ENCODE measurements at regions not wholly inside any gene's neighbourhood (a gene's known extent, or its start where the extent isn't known, plus 50 kb on each side); places are given as distances from the start of the nearest gene placed in this dataset.
"Not testable (repeated sequence)": the region's sequence is repeated elsewhere in the genome, so short reads cannot be mapped to it uniquely, and the experiment has no call there.

DNA sequence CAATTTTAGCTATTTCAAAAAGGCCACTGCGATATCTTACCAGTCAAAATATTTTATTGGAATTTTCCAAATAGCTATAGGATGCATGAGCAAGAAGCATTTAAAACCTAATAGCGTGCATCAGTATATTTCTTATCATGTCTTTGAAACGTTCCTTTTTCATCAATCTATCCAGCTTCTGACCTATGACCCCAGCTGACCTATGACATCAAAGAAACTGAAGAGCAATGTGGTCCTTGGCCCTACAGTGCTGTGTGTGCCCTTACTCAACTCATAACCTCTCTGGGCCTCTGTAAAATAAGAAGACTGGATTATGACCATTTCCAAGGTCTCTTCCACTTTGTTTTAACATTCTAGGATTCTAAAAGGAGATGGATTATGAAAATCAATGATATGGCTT lies 118.2 kb downstream of the ZNF22 start:
- DNase-seq = no peak

DNA sequence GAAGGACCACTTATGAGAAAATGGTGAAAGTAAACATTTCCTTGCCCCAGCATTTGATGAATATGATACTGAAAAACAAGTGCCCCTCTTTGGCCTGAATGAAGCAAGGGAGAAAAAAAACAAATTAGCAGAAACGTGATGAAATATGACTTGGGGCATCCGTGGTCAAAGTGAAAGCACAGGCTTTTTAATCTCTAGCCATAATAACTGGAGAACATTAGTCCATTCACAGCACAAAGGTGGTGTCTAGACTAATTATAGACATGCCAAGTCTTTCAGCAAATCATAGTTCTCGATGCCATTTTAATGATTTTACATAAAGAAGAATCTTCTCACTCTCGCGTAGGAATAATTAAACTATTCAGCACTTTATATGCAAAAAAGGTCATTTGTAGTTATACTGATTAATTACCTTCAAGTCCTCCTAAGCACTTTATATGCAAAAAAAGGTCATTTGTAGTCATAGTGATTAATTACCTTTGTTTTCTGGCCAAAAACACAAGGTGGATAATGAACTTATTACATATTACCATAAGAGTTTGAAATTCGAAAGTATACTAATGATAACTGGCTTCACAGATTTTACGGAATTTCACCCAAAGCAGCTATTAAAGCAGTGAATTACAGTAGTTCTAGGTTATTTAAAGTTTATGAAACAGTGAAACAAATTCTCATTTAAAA lies 121.6 kb downstream of the ZNF22 start:
- DNase-seq = not testable (repeated sequence)

DNA sequence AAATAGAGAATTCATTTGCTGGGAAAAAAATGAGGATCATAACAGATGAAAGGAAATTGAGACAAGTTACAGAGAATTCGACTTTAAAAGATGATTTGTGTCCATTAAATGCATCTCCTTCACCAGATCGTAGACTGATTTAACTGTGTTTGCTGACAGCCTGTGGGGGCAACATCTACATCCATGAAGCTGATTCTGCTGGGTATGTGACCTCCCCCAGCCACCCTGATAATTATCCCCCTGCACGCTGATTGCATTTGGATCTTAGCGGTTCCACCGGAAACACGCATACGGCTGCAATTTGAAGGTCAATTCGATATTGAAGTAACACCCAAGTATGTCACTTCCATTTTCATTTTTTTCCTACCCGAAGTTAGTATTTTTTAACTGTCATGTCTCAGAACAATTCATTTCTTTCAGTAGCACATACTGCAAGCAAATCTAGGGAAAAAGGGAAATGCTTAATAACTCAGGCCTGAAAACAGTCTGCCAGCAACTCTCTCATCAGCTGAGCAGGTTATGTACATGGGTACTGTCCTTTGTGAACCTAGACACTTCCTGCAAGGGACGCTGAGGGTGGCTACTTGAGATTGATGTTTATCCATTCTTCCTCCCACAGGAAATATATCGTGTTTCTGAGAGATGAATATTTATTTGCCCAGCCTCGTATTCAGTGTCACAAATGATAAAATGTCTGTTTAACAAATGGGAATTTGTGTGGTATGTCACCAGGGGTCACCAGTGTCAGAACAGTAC lies 134.9 kb downstream of the ZNF22 start:
- DNase-seq = no peak

DNA sequence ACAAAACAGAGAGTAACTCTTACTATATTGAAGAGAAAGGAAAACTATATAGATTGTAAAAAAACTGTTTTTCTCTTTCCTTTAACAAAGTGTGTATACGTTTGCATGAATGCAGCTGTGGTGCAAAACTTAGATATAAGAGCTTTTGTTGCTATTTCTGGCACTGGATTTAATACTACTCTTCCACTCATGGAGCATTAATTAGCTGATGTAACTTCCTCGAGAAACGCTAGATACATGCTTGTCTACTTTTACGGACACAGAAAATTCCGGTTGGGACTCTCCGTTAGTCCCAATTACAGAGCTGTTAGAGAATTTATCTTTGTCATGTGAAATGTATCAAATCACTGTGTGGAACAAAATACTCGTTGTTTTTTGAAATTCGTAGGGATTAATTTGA lies 135.5 kb downstream of the ZNF22 start:
- DNase-seq = no peak

DNA sequence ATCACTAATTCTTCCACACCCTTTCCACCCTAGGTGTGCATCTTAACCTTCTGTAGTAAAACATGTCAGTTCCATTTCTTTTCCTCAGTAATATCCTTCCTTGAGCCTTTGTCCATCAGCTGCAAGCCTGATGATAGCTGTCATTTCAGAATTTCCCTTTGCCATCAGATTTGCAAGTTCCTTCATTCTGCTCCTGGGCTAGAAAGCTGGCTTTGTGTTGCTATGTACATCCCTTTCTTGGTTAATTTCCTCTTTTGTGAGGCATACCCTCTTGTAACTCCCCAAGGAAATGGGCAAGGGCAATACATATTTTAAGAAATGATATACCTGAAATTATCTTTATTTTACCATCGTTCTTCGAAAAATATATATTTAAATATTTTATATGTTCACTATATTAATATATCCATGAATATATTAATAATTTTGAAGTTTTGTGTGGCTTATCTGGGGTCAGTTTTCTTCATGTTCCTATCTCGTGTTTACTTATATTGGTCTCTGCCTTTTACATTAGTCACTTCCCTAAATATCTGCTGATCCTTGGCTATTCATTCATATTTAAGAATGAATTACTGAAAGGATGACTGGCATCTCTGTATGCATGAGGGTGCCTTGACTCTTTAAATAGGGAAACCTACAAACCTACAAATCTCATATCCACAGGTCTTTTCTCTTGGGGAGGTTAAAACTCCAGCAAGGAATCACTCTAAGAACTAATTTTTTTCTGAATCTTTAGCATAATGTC lies 143.8 kb downstream of the ZNF22 start:
- DNase-seq = no peak

DNA sequence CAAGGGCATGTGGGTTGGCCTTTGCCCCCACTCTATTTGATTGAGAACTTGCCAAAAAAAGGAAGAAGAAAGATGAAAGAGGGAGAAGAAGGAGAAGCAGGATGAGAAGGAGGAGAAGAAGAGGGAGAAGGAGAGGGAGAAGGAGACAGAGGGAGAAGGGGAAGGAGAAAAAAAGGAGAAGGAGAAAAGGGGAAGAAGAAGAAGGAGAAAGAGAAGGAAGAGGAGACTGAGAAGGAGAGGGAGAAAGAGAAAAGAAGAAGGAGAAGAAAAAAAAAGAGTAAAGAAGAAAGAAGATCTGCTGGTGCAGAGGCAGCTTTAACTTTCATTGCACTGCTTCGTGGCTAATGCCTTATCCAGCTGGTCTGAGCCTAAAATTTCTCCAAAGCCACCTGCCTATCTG lies 144.4 kb downstream of the ZNF22 start:
- not testable (repeated sequence) for DNase-seq

DNA sequence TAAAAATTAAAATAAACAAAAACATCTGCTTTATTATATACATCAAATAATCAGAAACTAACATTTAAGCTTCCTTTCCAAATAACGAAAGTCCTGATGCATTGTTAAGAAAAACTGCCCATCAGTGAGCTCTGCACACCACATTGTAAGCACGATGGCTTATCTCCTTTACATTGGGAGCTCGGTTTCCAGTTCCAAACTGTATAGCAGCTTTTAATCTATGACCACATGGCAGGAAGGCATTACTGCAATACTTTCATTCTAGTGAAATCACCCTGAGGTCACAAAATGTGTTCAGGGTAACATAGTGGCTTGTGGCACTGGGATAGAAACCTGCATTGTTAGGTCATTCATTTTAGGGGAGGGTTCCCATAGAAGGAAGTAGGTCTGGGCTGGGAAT lies 146.3 kb downstream of the ZNF22 start:
- no peak for DNase-seq

DNA sequence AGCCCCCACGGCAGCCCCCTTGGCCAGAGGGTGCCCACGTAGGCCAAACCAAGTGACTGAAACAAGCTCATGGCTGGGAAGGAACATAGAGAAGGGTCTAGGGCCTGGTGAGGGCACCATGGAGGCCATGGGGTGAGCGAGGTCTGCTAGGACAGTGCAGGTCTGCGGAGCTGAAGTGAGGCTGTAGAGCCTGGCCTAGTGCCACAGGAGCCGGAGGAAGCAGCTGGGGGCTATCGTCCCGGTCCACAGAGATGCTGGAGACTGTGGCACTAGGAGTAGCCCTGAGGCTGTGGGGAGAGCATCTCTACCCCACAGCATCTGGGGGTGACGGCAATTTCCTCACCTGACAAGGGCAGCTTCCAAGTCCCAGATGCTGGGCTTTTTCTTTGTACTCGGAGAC lies 150.3 kb downstream of the ZNF22 start:
- no peak for DNase-seq

DNA sequence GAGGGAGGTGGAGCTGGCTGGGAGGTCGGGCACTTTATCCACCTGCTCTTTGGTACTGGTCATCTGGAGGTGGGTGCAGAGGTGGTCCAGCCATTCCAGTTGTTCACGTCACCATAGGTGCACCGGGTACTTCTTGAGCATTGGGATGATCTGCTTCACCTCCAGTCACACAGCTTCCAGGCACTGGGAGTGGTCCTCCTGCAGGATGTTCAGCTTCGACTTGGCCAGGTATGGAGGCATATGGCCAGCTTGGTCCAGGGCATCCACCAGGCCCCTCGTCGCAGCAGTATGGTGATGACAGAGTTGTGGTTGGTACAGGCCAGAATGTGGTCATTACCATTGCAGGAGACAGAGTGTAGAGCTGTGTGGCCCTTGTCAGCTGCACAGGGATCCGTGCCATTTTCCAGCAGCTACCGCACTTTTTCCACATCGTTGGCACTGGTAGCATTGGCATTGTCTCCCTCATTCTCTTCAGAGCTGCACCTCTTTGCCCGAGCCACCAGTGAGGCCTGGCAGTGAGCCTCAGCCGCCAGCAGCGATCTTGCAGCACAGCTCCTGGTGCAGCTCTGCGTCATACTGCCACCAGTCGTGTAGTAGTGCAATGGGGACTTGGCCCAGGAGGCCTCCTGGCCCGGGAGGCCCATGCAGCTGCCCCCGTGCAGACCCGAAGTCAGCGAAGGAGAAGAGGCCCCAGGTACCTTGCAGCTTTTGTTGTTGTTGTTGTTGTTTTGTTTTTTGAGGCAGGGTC lies 150.9 kb downstream of the ZNF22 start:
- no peak for DNase-seq

DNA sequence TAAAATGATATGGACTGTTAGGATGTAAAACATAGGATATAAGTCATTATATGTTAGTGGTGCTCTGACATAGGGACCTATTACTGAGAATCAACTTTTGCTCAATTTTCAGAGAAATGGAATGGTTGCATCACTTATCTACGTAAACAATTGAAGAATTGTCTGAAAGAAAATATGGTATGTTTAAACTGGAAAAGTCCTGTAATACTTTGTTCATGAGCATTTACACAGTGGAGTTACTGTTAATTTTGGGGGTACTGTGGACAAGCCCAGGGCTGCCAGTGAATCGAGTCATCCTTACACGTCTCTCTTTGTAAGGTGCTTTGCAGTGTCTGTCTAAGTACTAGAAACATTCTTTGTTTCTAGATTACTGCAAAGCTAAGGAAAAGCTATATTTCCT lies 152.0 kb downstream of the ZNF22 start:
- DNase-seq = no peak

DNA sequence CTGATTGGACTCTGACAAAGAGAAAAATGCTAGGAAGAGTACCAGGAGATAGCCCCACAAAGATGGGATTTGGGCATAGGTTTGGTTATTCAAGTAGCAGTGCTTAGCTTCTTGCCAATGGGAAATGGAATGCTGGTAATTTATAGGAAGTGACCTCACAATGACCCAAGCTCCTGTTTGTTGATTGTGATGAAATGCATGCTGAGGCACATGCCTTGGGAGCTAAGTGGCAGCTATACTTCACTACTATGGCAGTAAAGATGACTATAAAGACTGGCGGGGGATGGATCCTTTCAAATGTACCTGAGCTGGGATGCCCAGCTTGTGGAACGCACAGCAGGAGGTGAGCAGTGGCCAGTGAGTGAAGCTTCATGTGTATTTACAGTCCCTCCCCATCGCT lies 153.8 kb downstream of the ZNF22 start:
- no peak for DNase-seq

DNA sequence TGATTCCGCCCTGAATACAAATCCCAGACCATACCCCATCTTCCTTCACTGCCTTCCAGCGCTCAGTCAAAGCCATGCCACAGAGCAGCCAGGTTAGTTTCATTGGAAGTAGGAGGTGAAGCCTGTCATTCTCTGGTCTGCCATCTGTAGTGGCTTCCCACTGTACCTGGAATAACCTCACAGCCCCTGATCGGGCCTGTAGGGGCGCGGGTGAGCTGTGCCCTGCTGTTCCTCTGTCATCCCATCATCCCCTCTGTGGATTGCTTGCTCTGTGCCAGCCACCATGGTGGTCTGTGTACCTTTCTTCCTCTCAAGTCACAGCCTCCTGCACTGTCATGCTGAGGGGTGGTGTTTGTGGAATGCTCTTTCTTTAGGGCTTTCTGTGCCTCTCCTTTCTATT lies 155.1 kb downstream of the ZNF22 start:
- no peak for DNase-seq

DNA sequence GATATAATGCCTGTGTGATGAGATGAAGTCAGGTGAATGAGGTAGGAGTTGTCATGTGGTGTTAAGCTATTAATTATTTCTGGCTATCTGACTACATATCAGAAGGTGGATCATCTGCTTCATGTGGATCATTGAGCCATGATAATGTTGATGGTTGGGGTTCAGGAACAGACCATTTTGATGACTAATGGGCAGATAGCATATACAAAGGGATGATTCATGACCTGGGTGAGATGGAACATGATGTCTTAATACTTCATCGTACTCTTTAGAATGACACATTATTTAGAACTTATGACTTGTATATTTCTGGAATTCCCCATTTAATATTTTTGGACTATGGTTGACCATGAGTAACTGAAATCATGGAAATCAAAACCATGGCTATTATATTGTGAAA lies 155.1 kb downstream of the OR13A1 start:
- no peak for DNase-seq

DNA sequence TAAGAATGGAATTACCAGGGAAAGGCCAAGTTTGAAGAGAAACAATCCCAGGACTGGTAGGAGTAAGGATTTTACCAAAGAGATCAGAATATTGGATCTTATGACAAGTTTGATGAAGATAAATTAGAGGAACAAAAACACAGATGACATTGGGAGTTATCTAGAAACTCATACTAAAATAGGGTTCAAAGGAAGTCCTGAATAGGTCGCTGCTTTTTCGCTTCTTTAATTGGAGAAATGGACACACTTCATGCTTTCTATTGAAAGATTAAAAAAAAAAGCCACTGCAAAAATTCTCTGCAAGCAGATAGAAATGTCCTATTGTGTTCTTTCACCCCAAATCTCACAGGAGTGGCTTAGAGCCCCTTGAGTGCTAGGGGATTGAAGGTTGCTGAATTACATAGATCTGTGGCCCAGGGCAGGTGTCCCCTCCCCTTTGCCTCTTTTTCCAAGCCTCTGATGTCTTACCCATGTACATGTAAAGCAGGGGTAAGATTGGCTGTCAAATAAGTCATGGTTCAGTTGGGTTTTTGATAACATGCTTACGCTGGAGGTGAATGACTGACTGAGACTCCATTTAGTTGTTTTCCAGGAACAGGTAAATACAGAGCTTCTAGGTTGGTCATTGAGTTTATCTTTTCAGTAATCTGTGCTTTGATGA lies 152.0 kb downstream of the OR13A1 start:
- DNase-seq = no peak

DNA sequence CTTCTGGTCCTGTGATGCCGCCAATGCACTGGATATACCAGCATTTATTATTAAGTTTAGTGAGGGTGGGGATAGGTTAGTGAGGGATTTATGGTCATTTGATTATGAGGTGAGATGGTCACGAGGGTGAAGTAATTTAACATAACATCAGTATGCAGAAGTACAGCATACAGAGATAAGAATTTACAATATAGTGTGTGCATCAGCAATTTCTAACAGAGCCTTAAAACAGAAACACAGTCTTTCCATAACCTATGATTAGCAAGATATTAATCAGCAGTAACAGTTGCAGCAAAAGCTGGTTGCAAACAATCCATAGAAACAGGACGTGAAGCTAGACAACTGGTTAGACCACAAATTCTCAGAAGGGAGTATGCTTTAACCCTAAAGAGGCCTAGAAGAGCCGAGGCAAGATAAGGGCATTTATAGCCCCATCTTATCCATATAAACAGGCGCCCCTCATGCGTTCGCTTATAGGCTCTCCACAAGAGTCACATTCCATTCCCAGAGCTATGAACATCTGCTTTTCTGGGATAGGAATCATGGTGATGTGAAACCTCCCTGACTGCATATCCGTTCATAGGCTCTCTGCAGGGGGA lies 139.8 kb downstream of the OR13A1 start:
- not testable (repeated sequence) for DNase-seq

DNA sequence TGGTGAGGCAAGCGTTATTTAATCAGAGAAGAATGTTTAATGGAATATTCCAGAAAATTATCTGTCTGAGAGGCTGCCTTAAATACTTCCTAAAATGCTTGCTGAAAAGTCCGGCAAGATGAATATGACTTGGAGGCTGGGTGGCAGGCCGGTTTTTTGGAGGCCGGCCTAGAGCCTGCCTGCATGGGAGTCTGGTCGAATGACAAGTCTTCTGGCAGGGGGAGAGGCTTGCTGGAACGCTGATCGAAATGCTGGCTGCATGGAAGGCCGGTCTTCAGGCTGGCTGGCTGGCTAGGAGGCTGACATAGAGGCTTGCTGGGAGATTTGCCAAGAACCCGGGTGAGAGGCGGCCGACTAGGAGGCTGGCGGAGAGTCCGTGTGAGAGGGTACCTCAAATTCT lies 135.7 kb downstream of the OR13A1 start:
- no peak for DNase-seq

DNA sequence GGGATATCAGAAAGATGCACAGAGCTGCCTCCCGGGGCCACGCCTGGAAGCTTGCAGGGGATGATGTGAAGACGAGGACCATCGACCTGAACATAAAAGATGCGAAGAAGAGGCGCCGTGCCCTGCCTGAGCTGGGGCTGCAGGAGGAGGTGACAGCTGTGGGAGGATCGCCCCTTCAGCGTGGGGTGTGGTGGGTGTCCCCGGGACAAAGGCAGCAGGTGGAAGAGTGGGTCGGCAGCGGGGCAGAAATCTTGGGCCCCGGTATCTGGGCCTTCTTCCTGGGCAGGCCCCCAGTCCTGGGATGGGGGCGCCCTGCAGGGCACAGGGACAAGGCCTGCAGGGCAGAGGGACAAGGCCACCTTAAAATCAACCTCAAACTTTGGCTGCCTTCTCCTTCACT lies 134.9 kb downstream of the OR13A1 start:
- DNase-seq = no peak

DNA sequence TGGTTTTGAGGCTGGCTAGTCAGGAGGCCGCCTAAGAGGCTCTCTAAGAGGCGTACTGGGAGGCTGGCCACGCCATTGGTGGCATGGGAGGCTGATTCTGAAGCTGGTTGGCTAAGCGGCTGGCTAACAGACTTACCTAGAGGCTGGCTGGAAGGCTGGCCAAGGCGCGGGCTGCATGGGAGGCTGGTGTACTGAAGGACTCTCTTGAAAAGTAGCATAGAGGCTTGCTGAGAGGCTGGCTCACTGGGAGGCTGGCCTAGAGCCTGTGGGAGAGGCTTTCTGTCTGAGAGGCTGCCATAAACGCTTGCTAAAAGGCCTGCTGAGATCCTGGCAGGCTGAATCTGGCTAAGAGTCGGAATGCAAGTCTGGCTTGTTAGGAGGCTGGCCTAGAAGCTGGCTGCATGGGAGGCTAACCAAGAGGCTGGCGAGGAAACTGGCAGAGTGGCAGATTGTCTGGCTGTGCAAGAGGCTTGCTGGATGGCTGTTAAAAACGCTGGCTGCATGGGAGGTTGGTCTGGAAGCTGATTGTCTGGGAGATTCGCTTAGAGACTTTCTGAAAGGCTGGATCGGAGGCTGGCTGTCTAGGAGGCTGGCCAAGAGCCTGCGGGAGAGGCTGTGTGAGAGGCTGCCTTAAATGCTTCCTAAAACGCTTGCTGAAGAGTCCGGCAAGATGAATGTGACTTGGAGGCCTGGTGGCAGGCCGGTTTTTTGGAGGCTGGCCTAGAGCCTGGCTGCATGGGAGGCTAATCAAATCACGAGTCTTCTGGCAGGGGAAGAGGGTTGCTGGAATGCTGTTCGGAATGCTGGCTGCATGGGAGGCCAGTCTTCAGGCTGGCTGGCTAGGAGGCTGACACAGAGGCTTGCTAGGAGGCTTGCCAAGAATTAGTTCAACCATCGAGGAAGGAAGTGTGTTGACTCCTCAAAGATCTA lies 134.2 kb downstream of the OR13A1 start:
- DNase-seq = no peak

DNA sequence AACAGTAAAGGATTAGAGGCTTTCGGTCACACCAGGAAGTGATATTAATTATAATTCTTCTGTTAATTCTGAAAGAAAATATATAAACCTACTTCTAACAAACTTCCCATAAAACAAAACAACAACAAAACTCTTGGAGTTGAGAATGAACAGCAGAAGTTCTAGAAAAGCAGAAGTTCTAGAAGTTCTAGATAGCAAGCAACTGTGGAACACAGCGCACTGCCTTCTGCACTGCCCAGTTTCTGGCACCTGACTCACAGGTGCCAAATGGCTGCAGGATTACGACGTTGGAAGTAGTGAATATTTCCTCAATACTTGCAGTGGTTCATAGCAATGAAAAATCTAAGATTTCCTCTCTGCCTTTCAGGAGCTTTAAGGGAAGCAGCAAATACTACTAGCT lies 132.2 kb downstream of the OR13A1 start:
- no peak for DNase-seq

DNA sequence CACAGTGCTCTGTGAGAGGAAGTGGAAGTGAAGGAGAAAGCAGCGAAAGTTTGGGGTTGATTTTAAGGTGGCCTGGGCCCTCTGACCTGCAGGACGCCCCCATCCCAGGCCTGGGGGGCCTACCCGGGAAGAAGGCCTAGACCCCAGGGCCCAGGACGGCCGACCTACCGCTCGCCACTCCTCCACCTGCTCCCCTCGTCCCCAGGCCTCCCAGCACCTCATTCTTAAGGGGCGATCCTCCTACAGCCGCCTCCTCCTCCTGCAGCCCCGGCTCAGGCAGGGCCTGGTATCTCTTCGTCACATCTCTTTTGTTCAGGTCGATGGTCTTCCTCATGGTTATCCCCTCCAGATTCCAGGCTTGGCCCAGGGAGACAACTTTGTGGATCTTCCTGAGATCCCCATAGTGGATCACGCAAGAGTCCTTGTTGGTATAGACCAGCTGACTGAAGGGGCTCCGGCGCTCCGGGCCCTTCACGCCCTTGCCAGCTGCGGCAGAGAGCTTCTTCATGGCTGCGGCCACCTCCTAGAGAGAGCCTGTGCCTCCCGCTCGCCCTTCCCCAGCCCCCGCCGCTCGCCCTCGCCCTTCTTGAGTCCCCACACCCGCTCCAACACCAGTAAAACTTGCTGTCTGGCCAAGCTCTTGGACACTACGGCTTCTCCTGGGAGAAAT lies 117.5 kb downstream of the OR13A1 start:
- DNase-seq = no peak

Measured in CD4-positive, alpha-beta T cell treated with Interleukin-6 for 4 hours (primary cell).